GM23338 (cell line): ENCODE measurements at regions not wholly inside any gene's neighbourhood (a gene's known extent, or its start where the extent isn't known, plus 50 kb on each side); places are given as distances from the start of the nearest gene placed in this dataset.

Experiments used
- ATAC-seq: fragments of 200-7000 bp; cut with Tn5 transposase; 3 replicates; pipeline ENCODE4 v1.9.1; 2020
- DNase-seq: peaks from one replicate; pipeline ENCODE4 v3.0.0-alpha.2; 2015; ENCODE audit warnings: low spot score
- H2AFZ ChIP-seq: fragments of 200-600 bp; sonication (generic); 2 replicates; pipeline ENCODE4 v1.8.0; 2016; ENCODE audit warnings: antibody characterized with exemption, mild to moderate bottlenecking, moderate library complexity
- H3F3A ChIP-seq: fragments of 200-600 bp; sonication (generic); replicated peaks from 2 replicates; pipeline ENCODE4 v1.8.0; 2017; ENCODE audit warnings: antibody characterized with exemption, mixed run types, low read depth
- H3K27ac ChIP-seq: fragments of 200-600 bp; sonication (generic); 2 replicates; pipeline ENCODE4 v1.6.1; 2016; ENCODE audit warnings: low read depth
- H3K27me3 ChIP-seq: fragments of 200-600 bp; sonication (generic); 2 replicates; pipeline ENCODE4 v1.8.0; 2016; ENCODE audit warnings: mild to moderate bottlenecking, mixed run types, moderate library complexity; ENCODE audit not compliant: insufficient read depth
- H3K36me3 ChIP-seq: fragments of 200-600 bp; sonication (generic); 2 replicates; pipeline ENCODE4 v1.8.0; 2016; ENCODE audit warnings: mild to moderate bottlenecking; ENCODE audit not compliant: insufficient read depth
- H3K4me1 ChIP-seq: fragments of 200-600 bp; sonication (generic); 2 replicates; pipeline ENCODE4 v1.8.0; 2016; ENCODE audit warnings: mild to moderate bottlenecking, moderate library complexity; ENCODE audit not compliant: insufficient read depth
- H3K4me2 ChIP-seq: fragments of 200-600 bp; sonication (generic); 2 replicates; pipeline ENCODE4 v1.7.1; 2017; ENCODE audit warnings: mixed run types
- H3K4me3 ChIP-seq: fragments of 200-600 bp; sonication (generic); 2 replicates; pipeline ENCODE4 v1.6.1; 2016; ENCODE audit warnings: mixed run types
- H3K79me2 ChIP-seq: fragments of 200-600 bp; sonication (generic); replicated peaks from 2 replicates; pipeline ENCODE4 v1.8.0; 2017; ENCODE audit warnings: mild to moderate bottlenecking; ENCODE audit not compliant: insufficient read depth
- H3K9me2 ChIP-seq: fragments of 200-600 bp; sonication (generic); 2 replicates; pipeline ENCODE4 v1.8.0; 2017; ENCODE audit not compliant: insufficient read depth
- H4K20me1 ChIP-seq: fragments of 200-600 bp; sonication (generic); replicated peaks from 2 replicates; pipeline ENCODE4 v1.8.0; 2017; ENCODE audit warnings: mild to moderate bottlenecking; ENCODE audit not compliant: insufficient read depth
- H3K27ac Mint-ChIP-seq: 2 replicates; pipeline ENCODE4 v1.8.0; 2020; ENCODE audit warnings: inconsistent platforms, mild to moderate bottlenecking, moderate library complexity, mixed read lengths
- H3K27me3 Mint-ChIP-seq: 3 replicates; pipeline ENCODE4 v1.8.0; 2022; ENCODE audit warnings: low read depth, mild to moderate bottlenecking, moderate library complexity, mixed read lengths, inconsistent platforms; ENCODE audit not compliant: insufficient read depth, poor library complexity
- H3K36me3 Mint-ChIP-seq: 3 replicates; pipeline ENCODE4 v1.8.0; 2021; ENCODE audit warnings: low read depth, mild to moderate bottlenecking, inconsistent platforms, moderate library complexity, mixed read lengths
- H3K4me1 Mint-ChIP-seq: 3 replicates; pipeline ENCODE4 v1.8.0; 2020; ENCODE audit warnings: mild to moderate bottlenecking, inconsistent platforms, mixed read lengths
- H3K4me3 Mint-ChIP-seq: 3 replicates; pipeline ENCODE4 v1.8.0; 2021; ENCODE audit warnings: moderate library complexity, mild to moderate bottlenecking, inconsistent platforms, mixed read lengths
- H3K9me3 Mint-ChIP-seq: 3 replicates; pipeline ENCODE4 v1.8.0; 2020; ENCODE audit warnings: moderate library complexity, mild to moderate bottlenecking, inconsistent platforms, mixed read lengths
- CREB1 ChIP-seq: fragments of 250-450 bp; sonication (Bioruptor Pico); IDR thresholded peaks from 2 replicates; pipeline ENCODE4 v1.5.0; 2020; ENCODE audit warnings: low read depth, mild to moderate bottlenecking, moderate library complexity
- ETS1 ChIP-seq: IDR thresholded peaks from 2 replicates; pipeline ENCODE4 v1.6.1; 2016; ENCODE audit warnings: antibody characterized with exemption
- EZH2 ChIP-seq: fragments of 200-600 bp; sonication (generic); IDR thresholded peaks from one replicate; pipeline ENCODE4 v1.8.0; 2017; ENCODE audit warnings: antibody characterized with exemption, mild to moderate bottlenecking, low read depth; ENCODE audit not compliant: unreplicated experiment
- EZH2phosphoT487 ChIP-seq: fragments of 200-600 bp; sonication (generic); IDR thresholded peaks from one replicate; pipeline ENCODE4 v1.8.1; 2018; ENCODE audit warnings: antibody characterized with exemption; ENCODE audit not compliant: unreplicated experiment
- JUNB ChIP-seq: IDR thresholded peaks from one replicate; pipeline ENCODE4 v1.6.1; 2016; ENCODE audit warnings: antibody characterized with exemption; ENCODE audit not compliant: unreplicated experiment
- NANOG ChIP-seq: IDR thresholded peaks from 2 replicates; pipeline ENCODE4 v1.6.1; 2016; ENCODE audit warnings: antibody characterized with exemption, borderline replicate concordance
- POLR2AphosphoS5 ChIP-seq: IDR thresholded peaks from 2 replicates; pipeline ENCODE4 v1.6.1; 2016; ENCODE audit warnings: antibody characterized with exemption, low read depth
- REST ChIP-seq: IDR thresholded peaks from one replicate; pipeline ENCODE4 v1.6.1; 2018; ENCODE audit warnings: antibody characterized with exemption; ENCODE audit not compliant: unreplicated experiment
- STAT1 ChIP-seq: IDR thresholded peaks from one replicate; pipeline ENCODE4 v1.6.1; 2016; ENCODE audit warnings: antibody characterized with exemption; ENCODE audit not compliant: unreplicated experiment
- ZNF114 ChIP-seq: fragments of 250-450 bp; sonication (Bioruptor Pico); IDR thresholded peaks from 2 replicates; pipeline ENCODE4 v1.5.0; 2020; ENCODE audit warnings: mild to moderate bottlenecking, moderate library complexity
- ZNF331 ChIP-seq: fragments of 250-450 bp; sonication (Bioruptor Pico); IDR thresholded peaks from 2 replicates; pipeline ENCODE4 v1.5.0; 2020; ENCODE audit warnings: low read depth, mild to moderate bottlenecking, moderate library complexity
- ZNF462 ChIP-seq: fragments of 250-450 bp; sonication (Bioruptor Pico); IDR thresholded peaks from 2 replicates; pipeline ENCODE4 v1.5.0; 2020; ENCODE audit warnings: mild to moderate bottlenecking, moderate library complexity
- TF ChIP-seq, protein P1 (sequence below), 2 experiments: fragments of 200-600 bp in 1 of 2; sonication (generic) in 1 of 2; conservative IDR thresholded peaks; 2 replicates each; pipeline versions ENCODE4 v1.5.1 to v1.6.1; 2016 to 2017; ENCODE audit warnings: antibody characterized with exemption in 2 of 2, low read depth in 2 of 2, mild to moderate bottlenecking in 2 of 2, moderate library complexity in 1 of 2

GRCh38 chr10:4403638-4404252 is 422.3 kb upstream of the AKR1E2 start:
- no peaks in the 10 kb centered on the region for H3F3A ChIP-seq
- Mint-ChIP-seq H3K4me3 (no peak overlapping the region), H3K36me3 (no peaks in the 10 kb centered on the region), H3K27me3 (no peaks in the 10 kb centered on the region), H3K27ac (no peak overlapping the region), H3K4me1 (peaks cover 2% of the 10 kb centered on the region; the same call in 2 of the 3 replicates), H3K9me3 (no peaks in the 10 kb centered on the region)
- DNase-seq (no peak), ATAC-seq (no peak)
- H3K4me2 ChIP-seq, result no peak overlapping the region
- no peaks in the 10 kb centered on the region; the same call in 1 of the 2 replicates for H3K9me2 ChIP-seq
- H2AFZ ChIP-seq, result no peak overlapping the region
- TF ChIP-seq POLR2AphosphoS5 (no peak), CREB1 (CRISPR knock-in tag) (no peak), ZNF331 (CRISPR knock-in tag) (no peak), ZNF462 (no peak), EZH2phosphoT487 (no peak), STAT1 (no peak), REST (no peak), JUNB (no peak), ETS1 (no peak), ZNF114 (CRISPR knock-in tag) (no peak), EZH2 (no peak), NANOG (no peak)
- TF ChIP-seq, protein P1, sequence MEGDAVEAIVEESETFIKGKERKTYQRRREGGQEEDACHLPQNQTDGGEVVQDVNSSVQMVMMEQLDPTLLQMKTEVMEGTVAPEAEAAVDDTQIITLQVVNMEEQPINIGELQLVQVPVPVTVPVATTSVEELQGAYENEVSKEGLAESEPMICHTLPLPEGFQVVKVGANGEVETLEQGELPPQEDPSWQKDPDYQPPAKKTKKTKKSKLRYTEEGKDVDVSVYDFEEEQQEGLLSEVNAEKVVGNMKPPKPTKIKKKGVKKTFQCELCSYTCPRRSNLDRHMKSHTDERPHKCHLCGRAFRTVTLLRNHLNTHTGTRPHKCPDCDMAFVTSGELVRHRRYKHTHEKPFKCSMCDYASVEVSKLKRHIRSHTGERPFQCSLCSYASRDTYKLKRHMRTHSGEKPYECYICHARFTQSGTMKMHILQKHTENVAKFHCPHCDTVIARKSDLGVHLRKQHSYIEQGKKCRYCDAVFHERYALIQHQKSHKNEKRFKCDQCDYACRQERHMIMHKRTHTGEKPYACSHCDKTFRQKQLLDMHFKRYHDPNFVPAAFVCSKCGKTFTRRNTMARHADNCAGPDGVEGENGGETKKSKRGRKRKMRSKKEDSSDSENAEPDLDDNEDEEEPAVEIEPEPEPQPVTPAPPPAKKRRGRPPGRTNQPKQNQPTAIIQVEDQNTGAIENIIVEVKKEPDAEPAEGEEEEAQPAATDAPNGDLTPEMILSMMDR (conservative IDR thresholded peaks at IDR 0.05; ENCODE audit: low read depth in 2 of 2), result no peak
- no peak overlapping the region for H3K27ac ChIP-seq
- no peaks in the 10 kb centered on the region for H3K79me2 ChIP-seq
- no peaks in the 10 kb centered on the region for H3K36me3 ChIP-seq
- no peaks in the 10 kb centered on the region for H3K27me3 ChIP-seq
- no peak overlapping the region for H3K4me3 ChIP-seq
- H4K20me1 ChIP-seq, result no peaks in the 10 kb centered on the region
- no peaks in the 10 kb centered on the region for H3K4me1 ChIP-seq
